Panc1 (cell line): ENCODE measurements at regions not wholly inside any gene's neighbourhood (a gene's known extent, or its start where the extent isn't known, plus 50 kb on each side); places are given as distances from the start of the nearest gene placed in this dataset.

ENCODE experiments used
- ATAC-seq: fragments of 200-7000 bp; cut with Tn5 transposase; 2 replicates; pipeline ENCODE4 v1.9.1; 2020; ENCODE audit warnings: mild to moderate bottlenecking, moderate library complexity
- BruUV-seq: library from RNA; stranded (reverse); fragments of 400-500 nt; replicated peaks from 2 replicates; lab custom pipeline; 2021; lab: Mats Ljungman, UMichigan
- CTCF ChIA-PET: fragments of 300-600 bp; sonication (Branson Sonifier 250); formaldehyde crosslinking; loops from one replicate; lab custom pipeline; 2022; ENCODE audit warnings: antibody characterized with exemption; lab: Charles Lee
- POLR2A ChIA-PET: fragments of 300-600 bp; sonication (Branson Sonifier 250); formaldehyde crosslinking; loops from one replicate; lab custom pipeline; 2022; ENCODE audit warnings: antibody characterized with exemption; lab: Charles Lee
- DNase-seq: peaks from one replicate; pipeline ENCODE4 v3.0.0-alpha.2; 2010; ENCODE audit warnings: low read depth, low spot score
- H3K27ac ChIP-seq: 2 replicates; pipeline ENCODE4 v1.5.1; 2011; ENCODE audit warnings: mild to moderate bottlenecking, low read length, inconsistent platforms
- H3K27me3 ChIP-seq: fragments of 200-500 bp; sonication (Bioruptor generic); 2 replicates; pipeline ENCODE4 v1.6.0; 2014; ENCODE audit warnings: low read length, inconsistent platforms; ENCODE audit not compliant: control insufficient read depth, insufficient read depth
- H3K36me3 ChIP-seq: fragments of 200-500 bp; sonication (Bioruptor generic); 2 replicates; pipeline ENCODE4 v1.5.1; 2014; ENCODE audit warnings: inconsistent platforms, mild to moderate bottlenecking, low read length, moderate library complexity; ENCODE audit not compliant: control insufficient read depth, insufficient read depth
- H3K4me1 ChIP-seq: 2 replicates; pipeline ENCODE4 v1.5.1; 2011; ENCODE audit warnings: inconsistent platforms, mild to moderate bottlenecking, low read length, moderate library complexity; ENCODE audit not compliant: control insufficient read depth, insufficient read depth
- H3K4me3 ChIP-seq, 2 experiments: 2 replicates each; pipeline ENCODE4 v1.5.1; 2011 to 2012; ENCODE audit warnings: low read depth in 2 of 2, low read length in 2 of 2, mild to moderate bottlenecking in 2 of 2, inconsistent platforms in 1 of 2, moderate library complexity in 1 of 2
- H3K9me3 ChIP-seq: fragments of 200-500 bp; sonication (Bioruptor generic); 2 replicates; pipeline ENCODE4 v1.5.1; 2014; ENCODE audit warnings: low read depth, mild to moderate bottlenecking, inconsistent platforms, low read length, moderate library complexity; ENCODE audit not compliant: control insufficient read depth, insufficient read depth
- POLR2AphosphoS5 ChIP-seq: IDR thresholded peaks from 2 replicates; pipeline ENCODE4 v1.6.1; 2012; ENCODE audit warnings: mild to moderate bottlenecking, low read depth, low read length, moderate library complexity
- SIN3A ChIP-seq: IDR thresholded peaks from 2 replicates; pipeline ENCODE4 v1.6.1; 2012; ENCODE audit warnings: low read depth, mild to moderate bottlenecking, low read length, moderate library complexity, borderline replicate concordance; ENCODE audit not compliant: insufficient read depth
- TCF7L2 ChIP-seq: IDR thresholded peaks from 2 replicates; pipeline ENCODE4 v1.6.1; 2011; ENCODE audit warnings: mild to moderate bottlenecking, low read depth, low read length, inconsistent platforms
- in situ Hi-C: cut with HindIII; loops from 2 replicates; pipeline ENCODE4 v1.10.0; 2016; ENCODE audit warnings: low sequenced_read_pairs, low pct_unique_long_range_greater_than_20kb
- intact Hi-C: fragments of 100-400 bp; cut with micrococcal nuclease; formaldehyde crosslinking; loops from one replicate; pipeline ENCODE4 v1.10.0; 2022; ENCODE audit not compliant: unreplicated experiment
- TF ChIP-seq, protein P1 (sequence below): fragments of 450-650 bp; IDR thresholded peaks from 2 replicates; pipeline ENCODE4 v1.5.1; 2017; ENCODE audit warnings: mild to moderate bottlenecking
- TF ChIP-seq, protein P2 (sequence below), 2 experiments: IDR thresholded peaks; 2 replicates each; pipeline ENCODE4 v1.6.1; 2011 to 2012; ENCODE audit warnings: low read depth in 2 of 2, control low read depth in 1 of 2, low read length in 1 of 2, mild to moderate bottlenecking in 1 of 2, moderate library complexity in 1 of 2; ENCODE audit not compliant: insufficient read depth in 1 of 2

DNA sequence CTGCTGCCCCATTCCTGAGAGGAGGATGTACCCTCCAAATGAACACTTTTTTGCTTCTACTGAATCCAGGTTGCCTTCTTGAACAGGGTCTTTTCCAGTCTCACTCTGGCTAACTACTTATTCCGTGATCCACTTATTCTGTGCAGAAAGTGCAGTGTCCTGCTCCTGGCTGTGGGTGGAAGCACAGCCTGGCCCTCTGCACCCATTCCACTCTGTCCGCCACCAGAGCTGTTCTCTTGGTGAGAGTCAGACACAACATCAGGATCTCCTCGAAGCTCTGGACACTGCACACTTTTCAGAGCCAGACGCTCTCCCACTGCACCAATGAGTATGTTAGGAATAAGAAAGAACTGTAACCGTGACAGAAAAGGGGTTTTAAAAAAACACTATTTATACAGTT lies 174.2 kb downstream of the MCHR2 start:
- intact Hi-C loops (loop anchor here (5.0 kb wide), 2 partner anchors 233 to 353 kb away; no protein-coding TSS in a partner anchor), in situ Hi-C loops (no loop called here)
- DNase-seq (no peak), ATAC-seq (no peak)
- Histone ChIP-seq H3K9me3 (no peaks in the 10 kb centered on the region), H3K4me1 (no peaks in the 10 kb centered on the region), H3K27me3 (peaks cover 15% of the 10 kb centered on the region), H3K36me3 (no peaks in the 10 kb centered on the region), H3K27ac (no peak overlapping the region), H3K4me3 (no peak overlapping the region)
- no peak for TF ChIP-seq POLR2AphosphoS5
- TF ChIP-seq, protein P1, sequence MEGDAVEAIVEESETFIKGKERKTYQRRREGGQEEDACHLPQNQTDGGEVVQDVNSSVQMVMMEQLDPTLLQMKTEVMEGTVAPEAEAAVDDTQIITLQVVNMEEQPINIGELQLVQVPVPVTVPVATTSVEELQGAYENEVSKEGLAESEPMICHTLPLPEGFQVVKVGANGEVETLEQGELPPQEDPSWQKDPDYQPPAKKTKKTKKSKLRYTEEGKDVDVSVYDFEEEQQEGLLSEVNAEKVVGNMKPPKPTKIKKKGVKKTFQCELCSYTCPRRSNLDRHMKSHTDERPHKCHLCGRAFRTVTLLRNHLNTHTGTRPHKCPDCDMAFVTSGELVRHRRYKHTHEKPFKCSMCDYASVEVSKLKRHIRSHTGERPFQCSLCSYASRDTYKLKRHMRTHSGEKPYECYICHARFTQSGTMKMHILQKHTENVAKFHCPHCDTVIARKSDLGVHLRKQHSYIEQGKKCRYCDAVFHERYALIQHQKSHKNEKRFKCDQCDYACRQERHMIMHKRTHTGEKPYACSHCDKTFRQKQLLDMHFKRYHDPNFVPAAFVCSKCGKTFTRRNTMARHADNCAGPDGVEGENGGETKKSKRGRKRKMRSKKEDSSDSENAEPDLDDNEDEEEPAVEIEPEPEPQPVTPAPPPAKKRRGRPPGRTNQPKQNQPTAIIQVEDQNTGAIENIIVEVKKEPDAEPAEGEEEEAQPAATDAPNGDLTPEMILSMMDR, result no peak
- TF ChIP-seq, protein P2, sequence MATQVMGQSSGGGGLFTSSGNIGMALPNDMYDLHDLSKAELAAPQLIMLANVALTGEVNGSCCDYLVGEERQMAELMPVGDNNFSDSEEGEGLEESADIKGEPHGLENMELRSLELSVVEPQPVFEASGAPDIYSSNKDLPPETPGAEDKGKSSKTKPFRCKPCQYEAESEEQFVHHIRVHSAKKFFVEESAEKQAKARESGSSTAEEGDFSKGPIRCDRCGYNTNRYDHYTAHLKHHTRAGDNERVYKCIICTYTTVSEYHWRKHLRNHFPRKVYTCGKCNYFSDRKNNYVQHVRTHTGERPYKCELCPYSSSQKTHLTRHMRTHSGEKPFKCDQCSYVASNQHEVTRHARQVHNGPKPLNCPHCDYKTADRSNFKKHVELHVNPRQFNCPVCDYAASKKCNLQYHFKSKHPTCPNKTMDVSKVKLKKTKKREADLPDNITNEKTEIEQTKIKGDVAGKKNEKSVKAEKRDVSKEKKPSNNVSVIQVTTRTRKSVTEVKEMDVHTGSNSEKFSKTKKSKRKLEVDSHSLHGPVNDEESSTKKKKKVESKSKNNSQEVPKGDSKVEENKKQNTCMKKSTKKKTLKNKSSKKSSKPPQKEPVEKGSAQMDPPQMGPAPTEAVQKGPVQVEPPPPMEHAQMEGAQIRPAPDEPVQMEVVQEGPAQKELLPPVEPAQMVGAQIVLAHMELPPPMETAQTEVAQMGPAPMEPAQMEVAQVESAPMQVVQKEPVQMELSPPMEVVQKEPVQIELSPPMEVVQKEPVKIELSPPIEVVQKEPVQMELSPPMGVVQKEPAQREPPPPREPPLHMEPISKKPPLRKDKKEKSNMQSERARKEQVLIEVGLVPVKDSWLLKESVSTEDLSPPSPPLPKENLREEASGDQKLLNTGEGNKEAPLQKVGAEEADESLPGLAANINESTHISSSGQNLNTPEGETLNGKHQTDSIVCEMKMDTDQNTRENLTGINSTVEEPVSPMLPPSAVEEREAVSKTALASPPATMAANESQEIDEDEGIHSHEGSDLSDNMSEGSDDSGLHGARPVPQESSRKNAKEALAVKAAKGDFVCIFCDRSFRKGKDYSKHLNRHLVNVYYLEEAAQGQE (IDR thresholded peaks at IDR 0.05; ENCODE audit: insufficient read depth in 1 of 2, low read depth in 2 of 2, low read length in 1 of 2), result no peak
- no peak for TF ChIP-seq TCF7L2
- no peak for TF ChIP-seq SIN3A
- ChIA-PET CTCF (no interaction called here), POLR2A (no interaction called here)
- BruUV-seq, result no TSS peak

- peaks cover 15% of the 10 kb centered on the region for H3K27me3 ChIP-seq
- CTCF ChIA-PET, result interaction anchor here (0.6 kb wide), 1 partner anchor 365 kb away, joined by 9 read pairs; no protein-coding TSS in a partner anchor
- no peaks in the 10 kb centered on the region for H3K36me3 ChIP-seq
- in situ Hi-C loops, result no loop called here
- H3K27ac ChIP-seq, result no peak overlapping the region
- intact Hi-C loops, result loop anchor here (5.0 kb wide), 2 partner anchors 234 to 354 kb away; no protein-coding TSS in a partner anchor
- no peaks in the 10 kb centered on the region for H3K4me1 ChIP-seq
- ATAC-seq, result no peak
- POLR2A ChIA-PET, result no interaction called here
- no peaks in the 10 kb centered on the region for H3K9me3 ChIP-seq
- no peak for TF ChIP-seq SIN3A
- no peak for TF ChIP-seq POLR2AphosphoS5
- TF ChIP-seq, protein P1, result no peak
- TF ChIP-seq, protein P2 (IDR thresholded peaks at IDR 0.05; ENCODE audit: insufficient read depth in 1 of 2, low read depth in 2 of 2, low read length in 1 of 2), result no peak
- TF ChIP-seq TCF7L2, result no peak
- H3K4me3 ChIP-seq, result no peak overlapping the region
- DNase-seq, result no peak
- BruUV-seq, result no TSS peak
Observed at GRCh38 chr6:99821164-99821563, 172.9 kb downstream of the MCHR2 start.
